GM12878 (cell line): ENCODE measurements at regions not wholly inside any gene's neighbourhood (a gene's known extent, or its start where the extent isn't known, plus 50 kb on each side); places are given as distances from the start of the nearest gene placed in this dataset.

Source experiments
- ZBED1 ChIP-seq: IDR thresholded peaks from 2 replicates; pipeline ENCODE4 v1.6.1; 2016; ENCODE audit warnings: borderline replicate concordance
- TF ChIP-seq, protein P1 (sequence below), 3 experiments: IDR thresholded peaks in 2 of 3; conservative IDR thresholded peaks in 1 of 3; 2 replicates each; pipeline ENCODE4 v1.5.1; 2011; ENCODE audit warnings: low read depth in 3 of 3, low read length in 3 of 3, mild to moderate bottlenecking in 3 of 3, control low read depth in 2 of 3, moderate library complexity in 2 of 3, inconsistent platforms in 1 of 3, mixed read lengths in 1 of 3; ENCODE audit not compliant: control insufficient read depth in 2 of 3, insufficient read depth in 1 of 3; ENCODE audit errors: extremely low read depth in 1 of 3

DNA sequence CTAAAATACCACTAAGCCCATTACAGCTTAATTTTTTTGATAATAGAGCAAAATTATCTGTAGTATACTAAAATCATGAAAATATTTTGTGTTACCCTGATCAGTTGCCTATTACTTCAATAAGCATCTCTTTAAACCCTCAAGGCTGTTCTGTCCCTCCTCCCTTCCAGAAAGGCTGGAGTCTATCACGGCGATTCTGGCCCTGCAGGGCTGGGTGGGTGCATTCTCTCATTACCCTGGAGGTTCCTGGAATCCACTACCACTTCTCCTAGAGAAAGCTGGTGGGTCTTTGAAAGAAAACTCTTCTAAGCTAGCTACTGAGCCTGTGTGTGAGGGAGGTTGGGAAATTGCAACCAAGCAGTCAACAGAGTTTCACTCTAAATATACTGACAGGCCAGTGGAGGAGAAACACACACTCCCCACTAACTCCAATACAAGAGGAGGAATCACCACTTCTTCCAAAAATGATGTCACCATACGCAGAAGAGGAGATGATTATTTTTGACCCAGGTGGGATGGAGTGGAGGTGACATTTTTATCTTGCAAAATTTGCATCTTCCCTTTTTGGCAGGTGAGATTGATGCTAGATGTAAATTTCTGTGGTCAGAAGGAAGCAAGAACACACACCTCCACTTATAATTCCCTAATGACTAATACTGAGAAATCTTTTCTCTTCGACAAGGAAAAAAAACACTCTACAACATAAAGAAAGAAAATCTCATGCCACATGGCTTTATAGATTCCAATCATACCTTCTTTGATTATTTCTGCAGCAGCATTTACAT, 182.3 kb upstream of the PHACTR1 start:
- TF ChIP-seq ZBED1 = no peak
- TF ChIP-seq, protein P1, sequence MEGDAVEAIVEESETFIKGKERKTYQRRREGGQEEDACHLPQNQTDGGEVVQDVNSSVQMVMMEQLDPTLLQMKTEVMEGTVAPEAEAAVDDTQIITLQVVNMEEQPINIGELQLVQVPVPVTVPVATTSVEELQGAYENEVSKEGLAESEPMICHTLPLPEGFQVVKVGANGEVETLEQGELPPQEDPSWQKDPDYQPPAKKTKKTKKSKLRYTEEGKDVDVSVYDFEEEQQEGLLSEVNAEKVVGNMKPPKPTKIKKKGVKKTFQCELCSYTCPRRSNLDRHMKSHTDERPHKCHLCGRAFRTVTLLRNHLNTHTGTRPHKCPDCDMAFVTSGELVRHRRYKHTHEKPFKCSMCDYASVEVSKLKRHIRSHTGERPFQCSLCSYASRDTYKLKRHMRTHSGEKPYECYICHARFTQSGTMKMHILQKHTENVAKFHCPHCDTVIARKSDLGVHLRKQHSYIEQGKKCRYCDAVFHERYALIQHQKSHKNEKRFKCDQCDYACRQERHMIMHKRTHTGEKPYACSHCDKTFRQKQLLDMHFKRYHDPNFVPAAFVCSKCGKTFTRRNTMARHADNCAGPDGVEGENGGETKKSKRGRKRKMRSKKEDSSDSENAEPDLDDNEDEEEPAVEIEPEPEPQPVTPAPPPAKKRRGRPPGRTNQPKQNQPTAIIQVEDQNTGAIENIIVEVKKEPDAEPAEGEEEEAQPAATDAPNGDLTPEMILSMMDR (IDR thresholded peaks at IDR 0.05 in 2 of 3, conservative IDR thresholded peaks at IDR 0.05 in 1 of 3; ENCODE audit: control insufficient read depth in 2 of 3, extremely low read depth in 1 of 3, insufficient read depth in 1 of 3, low read depth in 3 of 3, low read length in 3 of 3) = no peak
